CD14-positive monocyte (primary cell): ENCODE measurements at regions not wholly inside any gene's neighbourhood (a gene's known extent, or its start where the extent isn't known, plus 50 kb on each side); places are given as distances from the start of the nearest gene placed in this dataset.

Experiments used
- DNase-seq, 3 donors: peaks; one replicate each; pipeline ENCODE4 v3.0.0-alpha.2; 2011 to 2022
- H2AFZ ChIP-seq: 2 replicates; pipeline ENCODE4 v1.6.0; 2012; ENCODE audit warnings: mild to moderate bottlenecking, low read depth, low read length, inconsistent platforms; ENCODE audit not compliant: insufficient read depth, poor library complexity, severe bottlenecking
- H3K27ac ChIP-seq, 2 donors: 1 replicate in 1 of 2; 2 replicates in 1 of 2; pipeline ENCODE4 v1.5.1; 2012 to 2013; ENCODE audit warnings: low read length in 2 of 2, control low read depth in 1 of 2, inconsistent platforms in 1 of 2, low read depth in 1 of 2, mild to moderate bottlenecking in 1 of 2
- H3K27me3 ChIP-seq, 2 donors: one replicate each; pipeline versions ENCODE4 v1.6.0 to v1.6.1; 2011 to 2013; ENCODE audit warnings: low read length in 2 of 2; ENCODE audit not compliant: control insufficient read depth in 2 of 2, insufficient read depth in 2 of 2
- H3K36me3 ChIP-seq, 2 donors: replicated peaks in 1 of 2; 1 replicate in 1 of 2; 2 replicates in 1 of 2; pipeline versions ENCODE4 v1.5.1 to v1.6.1; 2012 to 2013; ENCODE audit warnings: low read length in 2 of 2, control low read depth in 1 of 2, inconsistent platforms in 1 of 2, mild to moderate bottlenecking in 1 of 2; ENCODE audit not compliant: insufficient read depth in 2 of 2, control insufficient read depth in 1 of 2
- H3K4me1 ChIP-seq, 2 donors: 1 replicate in 1 of 2; 2 replicates in 1 of 2; pipeline versions ENCODE4 v1.5.1 to v1.6.1; 2012 to 2013; ENCODE audit warnings: low read length in 2 of 2, control low read depth in 1 of 2, inconsistent platforms in 1 of 2, mild to moderate bottlenecking in 1 of 2, moderate library complexity in 1 of 2; ENCODE audit not compliant: insufficient read depth in 2 of 2, control insufficient read depth in 1 of 2
- H3K4me2 ChIP-seq: replicated peaks from 2 replicates; pipeline ENCODE3; 2012; ENCODE audit warnings: low read length, moderate library complexity, mild to moderate bottlenecking; ENCODE audit not compliant: poor library complexity, severe bottlenecking; ENCODE audit errors: extremely low read depth
- H3K4me3 ChIP-seq, 3 experiments: fragments of 200-600 bp in 1 of 3; sonication (generic) in 1 of 3; replicated peaks in 1 of 3; 1 replicate in 2 of 3; 2 replicates in 1 of 3; pipeline ENCODE4 v1.5.1; 2011 to 2013; ENCODE audit warnings: low read length in 3 of 3, mild to moderate bottlenecking in 3 of 3, control low read depth in 2 of 3, low read depth in 2 of 3, inconsistent platforms in 1 of 3, moderate library complexity in 1 of 3
- H3K79me2 ChIP-seq: 2 replicates; pipeline ENCODE4 v1.6.0; 2012; ENCODE audit warnings: mild to moderate bottlenecking, control low read depth, inconsistent platforms, low read length, moderate library complexity; ENCODE audit not compliant: insufficient read depth
- H3K9ac ChIP-seq: 2 replicates; pipeline ENCODE4 v1.6.0; 2017; ENCODE audit warnings: low read length, mild to moderate bottlenecking; ENCODE audit not compliant: insufficient read depth, poor library complexity, severe bottlenecking
- H3K9me3 ChIP-seq, 2 donors: replicated peaks in 1 of 2; 1 replicate in 1 of 2; 2 replicates in 1 of 2; pipeline versions ENCODE4 v1.5.1 to v1.6.1; 2012 to 2013; ENCODE audit warnings: low read length in 2 of 2, control low read depth in 1 of 2; ENCODE audit not compliant: control insufficient read depth in 1 of 2, insufficient read depth in 1 of 2
- H4K20me1 ChIP-seq: 2 replicates; pipeline ENCODE4 v1.6.0; 2012; ENCODE audit warnings: mild to moderate bottlenecking, low read length, control low read depth, moderate library complexity; ENCODE audit not compliant: insufficient read depth
- H3K27ac Mint-ChIP-seq, 7 donors: one replicate each; pipeline ENCODE4 v1.8.0; 2020; ENCODE audit warnings: mild to moderate bottlenecking in 7 of 7, mixed read lengths in 7 of 7, moderate library complexity in 6 of 7, inconsistent platforms in 2 of 7
- H3K27me3 Mint-ChIP-seq, 3 donors: one replicate each; pipeline ENCODE4 v1.8.0; 2021 to 2022; ENCODE audit warnings: low read depth in 3 of 3, mild to moderate bottlenecking in 3 of 3, mixed read lengths in 3 of 3, moderate library complexity in 3 of 3, inconsistent platforms in 1 of 3
- H3K36me3 Mint-ChIP-seq, 2 donors: one replicate each; pipeline ENCODE4 v1.8.0; 2020; ENCODE audit warnings: mixed read lengths in 2 of 2, inconsistent platforms in 1 of 2, mild to moderate bottlenecking in 1 of 2
- H3K4me1 Mint-ChIP-seq: one replicate; pipeline ENCODE4 v1.8.0; 2020; ENCODE audit warnings: mild to moderate bottlenecking, mixed read lengths
- H3K4me3 Mint-ChIP-seq, 2 donors: one replicate each; pipeline ENCODE4 v1.8.0; 2020; ENCODE audit warnings: mild to moderate bottlenecking in 2 of 2, mixed read lengths in 2 of 2, moderate library complexity in 1 of 2
- H3K9me3 Mint-ChIP-seq, 7 donors: one replicate each; pipeline ENCODE4 v1.8.0; 2020 to 2022; ENCODE audit warnings: mixed read lengths in 7 of 7, mild to moderate bottlenecking in 6 of 7, moderate library complexity in 6 of 7, inconsistent platforms in 2 of 7
- CTCF ChIP-seq: fragments of 200-600 bp; IDR thresholded peaks from one replicate; pipeline ENCODE4 v1.8.0; 2022; ENCODE audit warnings: antibody characterized with exemption, mild to moderate bottlenecking
- WGBS: methylation state at CpG from one replicate; pipeline ENCODE4 v1.1.5; 2013; ENCODE audit warnings: missing lambda C conversion rate; ENCODE audit not compliant: insufficient coverage; 5-methylcytosine and 5-hydroxymethylcytosine counted together
- intact Hi-C, 2 donors: fragments of 100-400 bp; cut with micrococcal nuclease; formaldehyde crosslinking; loops; one replicate each; pipeline versions ENCODE4 v1.15.0 to v1.15.1; 2023

GRCh38 chr6:14270925-14271788, 153.6 kb downstream of the CD83 start:
- Histone ChIP-seq H2AFZ (no peak overlapping the region), H3K36me3 (no peaks in the 10 kb centered on the region), H3K27ac (peak overlapping the region in 1 of 2 donors; percentile 40), H3K9ac (no peak overlapping the region), H4K20me1 (no peaks in the 10 kb centered on the region), H3K4me1 (peaks cover 42 to 45% of the 10 kb centered on the region in 2 donors), H3K79me2 (no peaks in the 10 kb centered on the region), H3K4me3 (no peak overlapping the region), H3K4me2 (peak overlapping the region; percentile 8), H3K9me3 (no peaks in the 10 kb centered on the region), H3K27me3 (no peaks in the 10 kb centered on the region)
- 34% methylated on average over 7 of the region's 11 CpGs for WGBS
- no peaks in the 10 kb centered on the region for H3K36me3 Mint-ChIP-seq
- H3K27me3 Mint-ChIP-seq = peaks cover 0 to 3% (median 2%) of the 10 kb centered on the region in 3 donors
- peaks cover 49% of the 10 kb centered on the region for H3K4me1 Mint-ChIP-seq
- no peak for TF ChIP-seq CTCF
- H3K27ac Mint-ChIP-seq = peak overlapping the region in 4 of 7 donors; percentile 3 to 80 (median 50)
- peak; percentile 81 to 97 (median 81) for DNase-seq
- H3K9me3 Mint-ChIP-seq = peaks cover 0 to 4% (median 2%) of the 10 kb centered on the region in 7 donors
- no peak overlapping the region for H3K4me3 Mint-ChIP-seq
- intact Hi-C loops = loop anchor here in 1 of 2 donors (10.0 kb wide), 1 partner anchor 444 kb away; no protein-coding TSS in a partner anchor

- Mint-ChIP-seq H3K27ac (peak overlapping the region in 4 of 7 donors; percentile 26 to 90 (median 50)), H3K4me1 (peaks cover 58% of the 10 kb centered on the region)
- TF ChIP-seq CTCF = no peak
These were observed 154.5 kb downstream of the CD83 start for GRCh38 chr6:14271789-14272736.

More at GRCh38 chr6:14271789-14272736, 154.5 kb downstream of the CD83 start:
- no peaks in the 10 kb centered on the region for H4K20me1 ChIP-seq
- no peak overlapping the region for H2AFZ ChIP-seq
- H3K36me3 Mint-ChIP-seq = no peaks in the 10 kb centered on the region
- H3K27ac ChIP-seq = peak overlapping the region in 1 of 2 donors; percentile 36
- H3K4me3 ChIP-seq = no peak overlapping the region
- peaks cover 0 to 4% (median 2%) of the 10 kb centered on the region in 7 donors for H3K9me3 Mint-ChIP-seq
- H3K4me3 Mint-ChIP-seq = no peak overlapping the region
- no peaks in the 10 kb centered on the region for H3K27me3 ChIP-seq
- H3K9me3 ChIP-seq = no peaks in the 10 kb centered on the region
- intact Hi-C loops = loop anchor here in 1 of 2 donors (10.0 kb wide), 1 partner anchor 443 kb away; no protein-coding TSS in a partner anchor
- H3K36me3 ChIP-seq = no peaks in the 10 kb centered on the region
- H3K9ac ChIP-seq = no peak overlapping the region
- peaks cover 50 to 54% of the 10 kb centered on the region in 2 donors for H3K4me1 ChIP-seq
- peaks cover 0 to 3% (median 2%) of the 10 kb centered on the region in 3 donors for H3K27me3 Mint-ChIP-seq
- no CpG with 5 or more reads among the region's 4 CpGs for WGBS
- peak; percentile 15 to 74 (median 41) for DNase-seq
- no peaks in the 10 kb centered on the region for H3K79me2 ChIP-seq
- peak overlapping the region; percentile 9 for H3K4me2 ChIP-seq
